ENCODE measurements at regions not wholly inside any gene's neighbourhood (a gene's known extent, or its start where the extent isn't known, plus 50 kb on each side); places are given as distances from the start of the nearest gene placed in this dataset.

- intact Hi-C loops (cut with micrococcal nuclease), result no loop called here
- H3K4me2 ChIP-seq (ENCODE audit: insufficient read depth, low read length), result no peak overlapping the region
- H2AFZ ChIP-seq (ENCODE audit: low read depth, low read length), result no peak overlapping the region
- H4K20me1 ChIP-seq (replicated peaks; ENCODE audit: control insufficient read depth, insufficient read depth, low read length), result no peaks in the 10 kb centered on the region
- no TSS peak for BruUV-seq (replicated peaks)
- in situ Hi-C loops (cut with MboI), result no loop called here
- CTCF ChIA-PET (ENCODE audit: low intra/inter-chr PET ratio), result no interaction called here
- no peak overlapping the region for H3K9ac ChIP-seq (ENCODE audit: insufficient read depth in 1 of 2, low read depth in 2 of 2, low read length in 2 of 2)
- H3K36me3 ChIP-seq (ENCODE audit: control insufficient read depth, insufficient read depth, low read length), result no peaks in the 10 kb centered on the region
- no peaks in the 10 kb centered on the region for H3K27me3 ChIP-seq (ENCODE audit: control insufficient read depth in 2 of 2, insufficient read depth in 2 of 2, low read length in 2 of 2)
- no peaks in the 10 kb centered on the region for H3K79me2 ChIP-seq (ENCODE audit: control insufficient read depth, insufficient read depth, low read length)
- FAIRE-seq (no peak), ATAC-seq (no peak), DNase-seq (ENCODE audit: extremely low read depth in 1 of 4, low spot score in 3 of 4) (no peak)
- H3K4me1 ChIP-seq (replicated peaks in 1 of 2; ENCODE audit: control insufficient read depth in 2 of 2, insufficient read depth in 2 of 2, low read length in 2 of 2), result no peaks in the 10 kb centered on the region
- TF ChIP-seq, protein P1, sequence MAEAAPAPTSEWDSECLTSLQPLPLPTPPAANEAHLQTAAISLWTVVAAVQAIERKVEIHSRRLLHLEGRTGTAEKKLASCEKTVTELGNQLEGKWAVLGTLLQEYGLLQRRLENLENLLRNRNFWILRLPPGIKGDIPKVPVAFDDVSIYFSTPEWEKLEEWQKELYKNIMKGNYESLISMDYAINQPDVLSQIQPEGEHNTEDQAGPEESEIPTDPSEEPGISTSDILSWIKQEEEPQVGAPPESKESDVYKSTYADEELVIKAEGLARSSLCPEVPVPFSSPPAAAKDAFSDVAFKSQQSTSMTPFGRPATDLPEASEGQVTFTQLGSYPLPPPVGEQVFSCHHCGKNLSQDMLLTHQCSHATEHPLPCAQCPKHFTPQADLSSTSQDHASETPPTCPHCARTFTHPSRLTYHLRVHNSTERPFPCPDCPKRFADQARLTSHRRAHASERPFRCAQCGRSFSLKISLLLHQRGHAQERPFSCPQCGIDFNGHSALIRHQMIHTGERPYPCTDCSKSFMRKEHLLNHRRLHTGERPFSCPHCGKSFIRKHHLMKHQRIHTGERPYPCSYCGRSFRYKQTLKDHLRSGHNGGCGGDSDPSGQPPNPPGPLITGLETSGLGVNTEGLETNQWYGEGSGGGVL (CRISPR knock-in tag; IDR thresholded peaks at IDR 0.05), result no peak
- no peak for TF ChIP-seq SAFB (IDR thresholded peaks at IDR 0.05; ENCODE audit: borderline replicate concordance, low read depth, low read length)
- no peak for TF ChIP-seq SMARCE1 (IDR thresholded peaks at IDR 0.05)
- no peak for TF ChIP-seq ZZZ3 (IDR thresholded peaks at IDR 0.05)
- TF ChIP-seq SLC30A9 (CRISPR knock-in tag; IDR thresholded peaks at IDR 0.05), result no peak
- TF ChIP-seq RCOR1 (IDR thresholded peaks at IDR 0.05; ENCODE audit: borderline replicate concordance in 1 of 2, low read depth in 2 of 2, low read length in 2 of 2), result no peak
- H3K27ac ChIP-seq (ENCODE audit: extremely low read depth, low read depth, low read length), result no peak overlapping the region
- H3K9me1 ChIP-seq (ENCODE audit: control insufficient read depth, insufficient read depth, low read length), result no peaks in the 10 kb centered on the region
- POLR2A ChIA-PET, result no interaction called here
- H3K4me3 ChIP-seq, result no peak overlapping the region
- H3K9me3 ChIP-seq (replicated peaks; ENCODE audit: control insufficient read depth, insufficient read depth, low read depth, low read length), result no peaks in the 10 kb centered on the region
These were observed 360.0 kb downstream of the HINT1 start for GRCh38 chr5:130805036-130805435.
